ENCODE measurements at regions not wholly inside any gene's neighbourhood (a gene's known extent, or its start where the extent isn't known, plus 50 kb on each side); places are given as distances from the start of the nearest gene placed in this dataset.

DNA sequence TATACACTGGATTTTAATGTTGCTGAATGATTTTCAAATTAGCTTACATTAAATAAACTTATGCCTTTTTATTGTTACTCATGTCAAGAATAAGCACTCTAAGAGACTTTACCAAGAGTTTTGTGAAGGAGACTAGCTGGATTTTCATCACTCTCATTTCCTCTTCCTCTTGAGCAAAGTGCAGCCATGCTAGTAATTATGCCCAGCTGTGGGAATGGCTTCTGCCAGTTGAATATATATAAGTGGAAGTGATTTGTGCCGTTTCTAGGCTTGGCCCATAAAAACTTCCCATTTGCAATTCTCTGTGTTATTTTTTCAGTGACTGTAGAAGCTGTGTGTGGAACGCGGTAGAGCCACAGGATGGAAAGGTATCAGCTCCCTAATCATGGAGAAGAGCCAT lies 255.8 kb downstream of the HDGFL1 start:
- ATAC-seq (ENCODE audit: insufficient read depth, low FRiP score) (no peak), DNase-seq (no peak)
- peaks cover 0 to 10% (median 0%) of the 10 kb centered on the region in 5 donors for H3K4me1 ChIP-seq (ENCODE audit: control insufficient read depth in 5 of 5, insufficient read depth in 5 of 5, low read length in 5 of 5)
- H3K27ac ChIP-seq (ENCODE audit: low read depth in 1 of 2, low read length in 1 of 2), result no peak overlapping the region
- TF ChIP-seq, protein P1, sequence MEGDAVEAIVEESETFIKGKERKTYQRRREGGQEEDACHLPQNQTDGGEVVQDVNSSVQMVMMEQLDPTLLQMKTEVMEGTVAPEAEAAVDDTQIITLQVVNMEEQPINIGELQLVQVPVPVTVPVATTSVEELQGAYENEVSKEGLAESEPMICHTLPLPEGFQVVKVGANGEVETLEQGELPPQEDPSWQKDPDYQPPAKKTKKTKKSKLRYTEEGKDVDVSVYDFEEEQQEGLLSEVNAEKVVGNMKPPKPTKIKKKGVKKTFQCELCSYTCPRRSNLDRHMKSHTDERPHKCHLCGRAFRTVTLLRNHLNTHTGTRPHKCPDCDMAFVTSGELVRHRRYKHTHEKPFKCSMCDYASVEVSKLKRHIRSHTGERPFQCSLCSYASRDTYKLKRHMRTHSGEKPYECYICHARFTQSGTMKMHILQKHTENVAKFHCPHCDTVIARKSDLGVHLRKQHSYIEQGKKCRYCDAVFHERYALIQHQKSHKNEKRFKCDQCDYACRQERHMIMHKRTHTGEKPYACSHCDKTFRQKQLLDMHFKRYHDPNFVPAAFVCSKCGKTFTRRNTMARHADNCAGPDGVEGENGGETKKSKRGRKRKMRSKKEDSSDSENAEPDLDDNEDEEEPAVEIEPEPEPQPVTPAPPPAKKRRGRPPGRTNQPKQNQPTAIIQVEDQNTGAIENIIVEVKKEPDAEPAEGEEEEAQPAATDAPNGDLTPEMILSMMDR (IDR thresholded peaks at IDR 0.05; ENCODE audit: control extremely low read depth, extremely low read depth), result no peak
- 77 to 80% methylated on average over 3 of the region's 3 CpGs for WGBS, 2 donors
- no peaks in the 10 kb centered on the region for H3K9me3 ChIP-seq (ENCODE audit: control insufficient read depth in 4 of 4, insufficient read depth in 3 of 4, low read length in 3 of 4)
- H3K4me3 ChIP-seq, result no peak overlapping the region
- H3K27me3 ChIP-seq (ENCODE audit: control insufficient read depth in 3 of 3, insufficient read depth in 3 of 3, low read length in 2 of 3), result no peaks in the 10 kb centered on the region
- H3K9ac ChIP-seq (ENCODE audit: insufficient read depth in 1 of 2, low read length in 2 of 2), result no peak overlapping the region
- H3K36me3 ChIP-seq (ENCODE audit: control insufficient read depth in 4 of 4, insufficient read depth in 4 of 4, low read length in 4 of 4), result no peaks in the 10 kb centered on the region

DNA sequence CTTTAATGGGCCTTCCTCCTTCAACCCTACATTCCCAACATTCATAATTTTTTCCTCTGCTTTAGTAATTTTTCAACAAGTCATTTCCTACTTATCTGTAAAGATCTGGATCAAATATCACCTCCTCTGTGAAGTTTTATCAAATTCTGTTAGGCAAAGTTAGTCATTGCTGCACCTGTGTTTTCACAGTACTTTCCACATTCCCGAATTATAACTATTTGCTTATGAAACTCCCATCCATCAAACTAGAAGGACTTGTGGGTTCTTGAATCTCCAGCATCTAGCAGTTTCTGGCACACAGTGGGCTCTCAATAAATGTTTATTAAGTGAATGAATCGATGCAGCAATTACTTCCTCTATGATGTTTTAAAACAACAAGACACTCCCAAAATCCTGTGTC lies 257.6 kb downstream of the HDGFL1 start:
- H3K4me3 ChIP-seq, result no peak overlapping the region
- peak in 2 of 3 donors; percentile 23 to 35 for DNase-seq
- H3K9ac ChIP-seq (ENCODE audit: insufficient read depth in 1 of 2, low read length in 2 of 2), result no peak overlapping the region

DNA sequence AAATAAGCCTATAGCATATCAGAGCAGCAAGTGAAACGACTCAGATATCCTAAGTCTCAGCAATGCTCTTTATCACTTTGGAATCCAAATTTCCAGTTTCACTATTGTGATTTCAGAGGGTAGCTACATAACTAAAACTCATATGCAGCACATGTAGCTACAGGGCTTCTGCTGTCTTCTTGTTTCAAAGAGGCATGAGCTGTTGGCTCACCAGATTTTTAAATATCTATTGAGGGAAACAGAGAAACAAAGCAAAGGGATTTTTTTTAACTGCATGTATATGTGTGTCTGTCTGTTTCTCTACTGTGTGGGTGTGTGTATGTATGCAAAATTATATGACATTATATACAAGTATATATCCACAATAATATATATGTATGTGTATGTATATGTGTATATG lies 258.4 kb downstream of the HDGFL1 start:
- WGBS, 2 donors, result 39 to 56% methylated on average over 1 of the region's 1 CpG

More for the DNA sequence above, 257.6 kb downstream of the HDGFL1 start:
- Histone ChIP-seq H3K9me3 (ENCODE audit: control insufficient read depth in 4 of 4, insufficient read depth in 3 of 4, low read length in 3 of 4) (no peaks in the 10 kb centered on the region), H3K27me3 (ENCODE audit: control insufficient read depth in 3 of 3, insufficient read depth in 3 of 3, low read length in 2 of 3) (no peaks in the 10 kb centered on the region), H3K27ac (ENCODE audit: low read depth in 1 of 2, low read length in 1 of 2) (peak overlapping the region in 1 of 2 donors; percentile 9), H3K36me3 (ENCODE audit: control insufficient read depth in 4 of 4, insufficient read depth in 4 of 4, low read length in 4 of 4) (no peaks in the 10 kb centered on the region), H3K4me1 (ENCODE audit: control insufficient read depth in 5 of 5, insufficient read depth in 5 of 5, low read length in 5 of 5) (peaks cover 0 to 10% (median 0%) of the 10 kb centered on the region in 5 donors)
- WGBS, 2 donors, result 43 to 65% methylated on average over 2 of the region's 2 CpGs
- ATAC-seq (ENCODE audit: insufficient read depth, low FRiP score), result no peak
- TF ChIP-seq, protein P1 (IDR thresholded peaks at IDR 0.05; ENCODE audit: control extremely low read depth, extremely low read depth), result no peak

More for the DNA sequence above, 258.4 kb downstream of the HDGFL1 start:
- H3K27ac ChIP-seq (ENCODE audit: low read depth in 1 of 2, low read length in 1 of 2), result peak overlapping the region in 1 of 2 donors; percentile 60
- peak in 2 of 3 donors; percentile 14 to 24 for DNase-seq
- H3K4me1 ChIP-seq (ENCODE audit: control insufficient read depth in 5 of 5, insufficient read depth in 5 of 5, low read length in 5 of 5), result peaks cover 0 to 10% (median 0%) of the 10 kb centered on the region in 5 donors
- H3K36me3 ChIP-seq (ENCODE audit: control insufficient read depth in 4 of 4, insufficient read depth in 4 of 4, low read length in 4 of 4), result no peaks in the 10 kb centered on the region
- no peak overlapping the region for H3K9ac ChIP-seq (ENCODE audit: insufficient read depth in 1 of 2, low read length in 2 of 2)
- no peaks in the 10 kb centered on the region for H3K27me3 ChIP-seq (ENCODE audit: control insufficient read depth in 3 of 3, insufficient read depth in 3 of 3, low read length in 2 of 3)
- no peaks in the 10 kb centered on the region for H3K9me3 ChIP-seq (ENCODE audit: control insufficient read depth in 4 of 4, insufficient read depth in 3 of 4, low read length in 3 of 4)
- TF ChIP-seq, protein P1 (IDR thresholded peaks at IDR 0.05; ENCODE audit: control extremely low read depth, extremely low read depth), result no peak
- H3K4me3 ChIP-seq, result no peak overlapping the region
- ATAC-seq (ENCODE audit: insufficient read depth, low FRiP score), result no peak

Measured in lung (tissue), 11 donors.